Stimulated activated CD4-positive, alpha-beta T cell treated with anti-CD3 and anti-CD28 coated beads, Interleukin-1b, Interleukin-23, amount 100 ng/mL, for 48 hours (primary cell): ENCODE measurements at regions not wholly inside any gene's neighbourhood (a gene's known extent, or its start where the extent isn't known, plus 50 kb on each side); places are given as distances from the start of the nearest gene placed in this dataset.
"Not testable (repeated sequence)": the region's sequence is repeated elsewhere in the genome, so short reads cannot be mapped to it uniquely, and the experiment has no call there.

Experiments
- DNase-seq: peaks from one replicate; pipeline ENCODE4 v3.0.0-alpha.2; 2020

DNA sequence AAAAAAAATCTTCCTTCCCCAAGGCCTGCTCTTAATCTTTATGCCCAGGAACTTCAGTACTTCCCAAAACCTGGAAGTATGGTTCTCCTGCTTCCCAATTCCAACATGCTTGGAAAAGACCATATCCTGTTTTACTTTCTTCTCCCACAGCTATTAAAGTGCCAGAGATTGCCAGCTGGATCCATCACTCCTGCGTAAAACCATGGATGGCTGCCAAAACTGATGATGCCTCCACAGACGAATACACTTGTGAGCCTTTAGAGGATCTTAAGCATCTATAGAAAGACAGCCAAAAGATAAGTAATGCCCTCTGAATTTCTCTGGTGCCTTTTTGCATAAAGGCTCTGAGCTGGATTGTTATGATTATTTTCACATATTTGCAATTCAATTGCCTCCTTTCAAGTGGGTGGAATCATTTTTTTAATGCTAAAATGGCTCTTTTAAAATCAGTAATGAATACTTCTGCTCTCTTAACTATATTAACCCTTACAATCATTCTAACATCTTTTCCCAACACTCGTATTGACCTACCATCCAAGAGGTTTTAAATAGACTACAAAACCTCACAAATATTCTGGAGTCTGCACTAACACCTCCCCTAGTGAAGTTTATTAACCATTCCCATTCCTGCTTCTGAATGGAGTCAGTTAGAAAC is 1807.8 kb downstream of the BRINP3 start:
- DNase-seq, result no peak

DNA sequence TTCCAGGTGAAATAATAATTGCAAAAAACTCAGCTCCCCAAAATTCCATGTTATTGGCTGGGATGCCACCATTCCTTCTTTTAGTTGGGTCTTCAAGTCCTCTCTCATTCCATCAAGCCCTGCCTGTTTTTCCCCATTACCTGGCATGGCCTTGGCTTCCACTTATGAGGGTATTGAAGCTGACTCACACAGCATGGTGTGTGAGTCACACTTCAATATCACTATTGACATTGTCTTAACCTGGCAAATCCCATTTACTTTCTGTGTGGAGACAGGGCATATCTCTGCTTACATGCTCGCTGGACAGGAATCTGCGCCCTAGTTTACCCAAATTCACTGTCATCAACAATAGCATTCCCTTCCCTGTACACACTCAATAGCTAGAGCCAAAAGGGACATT is 1806.8 kb downstream of the BRINP3 start:
- no peak for DNase-seq

DNA sequence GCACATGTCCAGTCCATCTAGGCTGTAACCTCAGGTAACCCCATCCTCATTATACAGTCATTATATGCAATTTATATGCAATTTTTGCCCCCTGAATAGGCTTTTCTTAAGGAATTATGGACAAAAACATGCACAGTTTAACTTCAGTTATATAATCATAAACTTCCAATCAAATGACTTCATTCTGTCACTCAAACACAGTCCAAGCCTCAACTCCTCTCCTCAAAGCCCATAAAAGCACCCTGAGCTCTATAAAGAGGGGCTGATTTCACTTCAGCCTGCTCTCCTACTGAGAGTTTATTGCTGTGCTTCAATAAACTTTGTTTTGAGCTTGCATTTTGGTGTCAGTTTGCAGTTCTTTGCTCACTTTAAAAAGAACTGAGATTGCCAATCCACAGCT is 1805.5 kb downstream of the BRINP3 start:
- no peak for DNase-seq

DNA sequence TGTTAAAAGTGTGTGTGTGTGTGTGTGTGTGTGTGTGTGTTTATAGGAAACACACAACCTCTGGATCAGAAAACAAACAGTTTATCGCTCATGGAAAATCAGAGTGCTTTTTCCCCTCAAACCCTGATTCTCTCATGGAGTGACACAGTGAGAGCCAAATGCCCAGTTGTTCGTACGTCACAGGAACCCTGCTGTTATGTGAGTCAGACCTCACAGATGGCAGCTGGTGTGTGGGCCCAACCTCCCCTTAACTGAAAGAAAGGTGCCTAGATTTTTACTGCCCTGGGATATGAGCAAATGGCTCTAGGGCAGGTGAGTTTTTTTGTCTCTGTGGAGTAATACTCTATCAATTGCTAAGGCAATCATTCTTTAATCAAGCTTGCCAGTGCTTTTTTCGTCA is 1788.1 kb downstream of the BRINP3 start:
- no peak for DNase-seq

DNA sequence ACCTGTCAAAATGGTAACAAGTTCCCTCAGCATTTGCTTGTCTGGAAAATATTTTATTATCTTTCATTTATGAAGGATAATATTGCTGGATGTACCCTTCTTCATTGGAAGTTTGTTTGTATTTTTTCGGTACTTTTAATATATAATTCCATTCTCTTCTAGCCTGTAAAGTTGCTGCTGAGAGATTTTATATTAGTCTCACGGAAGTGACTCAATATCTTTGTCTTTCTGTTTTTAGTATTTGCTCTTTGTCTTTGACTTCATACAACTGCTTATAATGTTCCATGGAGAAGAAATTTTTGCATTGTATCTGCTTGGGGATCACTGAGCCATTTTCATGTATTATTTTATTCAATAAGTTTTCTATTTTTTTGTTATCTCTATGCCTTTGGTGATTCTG is 1777.5 kb downstream of the BRINP3 start:
- no peak for DNase-seq

DNA sequence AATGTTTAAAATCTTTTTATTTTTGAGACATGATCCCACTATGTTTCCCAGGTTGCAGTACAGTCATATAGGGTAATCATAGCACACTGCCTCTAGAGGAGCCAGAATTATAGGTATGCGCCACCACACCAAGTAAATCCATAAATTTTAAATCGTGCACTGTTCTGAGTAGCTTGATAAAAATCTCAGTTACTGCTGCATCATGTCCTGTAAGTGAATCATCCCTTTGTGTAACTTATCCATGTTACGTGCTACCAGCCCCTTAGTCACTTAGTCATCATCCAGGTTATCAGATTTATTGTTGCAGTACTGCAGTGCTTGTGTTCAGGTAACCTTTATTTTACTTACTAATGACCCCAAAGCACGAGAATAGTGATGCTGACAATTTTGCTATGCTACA is 1770.9 kb downstream of the BRINP3 start:
- DNase-seq, result no peak

DNA sequence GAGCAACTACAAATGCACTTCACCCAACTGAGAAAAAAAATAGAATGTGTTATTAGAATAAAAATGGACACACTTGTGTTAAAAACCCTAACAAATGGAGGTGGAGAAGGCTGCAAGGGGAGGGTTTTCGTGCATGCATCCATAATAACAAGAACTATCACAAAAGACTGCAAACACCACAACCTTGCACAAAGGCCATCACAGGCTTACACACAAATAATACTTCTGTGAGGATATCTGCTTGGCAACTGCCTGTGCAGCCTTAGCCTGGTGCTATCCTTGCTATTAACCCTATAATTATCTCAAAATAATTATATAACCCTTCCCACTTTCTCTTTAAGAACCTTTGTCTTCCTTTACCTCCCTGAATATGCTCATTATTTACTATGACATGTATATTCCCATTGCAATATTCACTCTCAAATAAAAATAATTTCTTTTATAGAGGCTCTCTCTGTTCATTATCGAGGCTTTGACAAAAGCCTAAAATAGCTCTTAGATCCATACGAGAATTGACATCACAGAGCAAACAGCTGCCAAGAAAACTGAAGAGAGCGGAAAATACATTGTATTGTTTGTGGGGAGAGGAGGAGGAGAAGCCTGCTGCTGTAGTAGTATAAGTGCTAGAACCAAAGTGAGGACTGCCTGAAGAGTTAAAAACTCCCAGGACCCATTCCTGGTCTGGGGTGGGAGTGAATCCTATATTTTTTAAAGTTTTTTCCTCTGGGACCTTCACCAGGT is 1768.7 kb downstream of the BRINP3 start:
- DNase-seq, result no peak

DNA sequence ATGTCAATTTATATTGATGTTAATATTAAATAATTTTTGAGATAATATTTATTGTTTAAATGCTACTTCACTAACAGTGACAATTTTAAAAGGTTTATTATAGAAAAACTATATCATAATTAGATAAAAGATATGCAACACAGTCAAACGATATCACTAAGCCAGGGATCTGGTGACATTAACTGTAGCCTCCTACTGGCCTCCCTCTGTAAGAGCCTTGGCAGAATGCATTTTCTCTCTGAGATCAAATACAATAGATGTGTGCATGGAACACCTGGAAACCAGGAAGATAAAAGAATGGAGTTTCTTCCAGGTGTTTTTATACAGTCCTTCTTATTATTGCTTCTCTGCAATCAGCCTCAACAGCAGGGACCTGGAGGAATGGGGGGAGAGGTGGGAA is 1762.1 kb downstream of the BRINP3 start:
- no peak for DNase-seq

DNA sequence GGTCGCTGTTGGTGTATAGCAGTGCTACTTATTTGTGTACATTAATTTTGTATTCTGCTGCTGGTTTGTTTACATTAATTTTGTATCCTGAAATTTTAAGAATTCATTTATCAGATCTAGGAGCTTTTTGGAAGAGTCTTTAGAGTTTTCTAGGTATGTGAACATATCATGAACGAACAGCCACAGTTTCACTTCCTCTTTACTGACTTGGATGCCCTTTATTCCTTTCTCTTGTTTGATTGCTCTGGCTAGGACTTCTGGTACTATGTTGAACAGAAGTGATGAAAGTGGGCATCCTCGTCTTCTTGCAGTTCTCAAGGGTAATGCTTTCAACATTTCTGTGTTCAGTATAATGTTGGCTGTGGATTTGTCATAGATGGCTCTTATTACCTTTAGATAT is 1757.9 kb downstream of the BRINP3 start:
- no peak for DNase-seq

DNA sequence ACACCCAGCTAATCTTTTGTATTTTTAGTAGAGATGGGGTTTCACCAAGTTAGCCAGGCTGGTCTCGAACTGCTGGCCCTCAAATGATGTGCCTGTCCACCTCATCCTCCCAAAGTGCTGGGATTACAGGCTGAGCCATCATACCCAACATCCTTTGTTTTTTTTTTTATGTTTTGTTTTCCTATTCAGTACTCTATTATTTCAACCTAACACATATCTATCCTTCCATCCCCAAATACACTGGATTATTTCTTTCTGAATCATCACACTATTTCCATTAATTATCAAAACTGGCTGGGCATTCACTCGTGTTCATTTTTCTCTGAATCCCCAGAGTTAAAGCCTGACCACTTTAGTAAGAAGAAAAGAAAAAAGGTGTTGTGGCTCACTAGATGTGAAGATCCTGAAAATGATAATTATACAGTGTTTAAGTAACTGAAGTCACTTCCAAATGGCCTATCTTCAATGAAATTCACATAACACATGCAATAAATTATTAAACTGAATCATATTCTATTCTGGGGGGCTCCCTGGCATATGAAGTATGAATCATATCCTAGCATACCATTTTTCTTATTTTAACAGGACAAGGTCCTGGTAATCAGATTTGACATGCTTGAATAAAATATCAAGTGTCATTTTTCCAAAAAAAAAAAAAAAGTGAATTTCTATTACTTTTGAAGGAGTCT is 1754.2 kb downstream of the BRINP3 start:
- no peak for DNase-seq

DNA sequence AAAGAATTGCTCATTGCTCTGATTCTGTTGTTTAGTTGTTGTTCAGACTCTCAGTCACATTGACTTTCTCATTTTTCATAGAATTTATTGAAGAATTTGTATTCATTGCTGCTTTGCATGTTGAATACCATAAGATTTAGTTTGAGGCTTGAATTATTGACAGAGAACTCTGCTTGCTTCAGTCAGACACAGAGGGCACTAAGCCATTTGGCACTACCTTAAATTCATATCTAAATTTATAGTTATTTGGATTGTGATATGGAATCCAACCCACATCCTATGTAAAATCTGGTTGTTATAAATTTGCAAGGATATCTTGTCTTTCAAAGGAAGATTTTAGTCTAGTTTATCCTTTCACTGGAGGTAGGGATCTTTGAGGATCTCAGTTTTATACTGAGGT is 1748.6 kb downstream of the BRINP3 start:
- no peak for DNase-seq

DNA sequence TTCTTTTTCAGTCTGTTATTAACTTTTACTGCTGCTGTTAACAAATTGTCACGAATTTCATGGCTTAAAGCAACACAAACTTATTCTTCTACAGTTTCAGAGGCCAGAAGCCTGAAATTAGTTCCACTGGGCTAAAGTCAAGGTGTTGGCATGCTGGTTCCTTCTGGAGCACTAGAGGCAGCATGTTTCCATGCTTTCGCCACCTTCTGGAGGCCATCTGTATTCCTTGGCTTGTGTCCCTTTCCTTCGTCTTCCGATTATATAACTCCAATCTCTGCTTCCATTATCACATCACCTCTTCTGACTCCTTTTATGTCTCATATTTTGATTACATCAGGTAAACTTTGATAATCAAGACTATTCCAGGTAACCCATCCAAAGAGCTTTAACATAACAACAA is 1742.1 kb downstream of the BRINP3 start:
- DNase-seq, result no peak

DNA sequence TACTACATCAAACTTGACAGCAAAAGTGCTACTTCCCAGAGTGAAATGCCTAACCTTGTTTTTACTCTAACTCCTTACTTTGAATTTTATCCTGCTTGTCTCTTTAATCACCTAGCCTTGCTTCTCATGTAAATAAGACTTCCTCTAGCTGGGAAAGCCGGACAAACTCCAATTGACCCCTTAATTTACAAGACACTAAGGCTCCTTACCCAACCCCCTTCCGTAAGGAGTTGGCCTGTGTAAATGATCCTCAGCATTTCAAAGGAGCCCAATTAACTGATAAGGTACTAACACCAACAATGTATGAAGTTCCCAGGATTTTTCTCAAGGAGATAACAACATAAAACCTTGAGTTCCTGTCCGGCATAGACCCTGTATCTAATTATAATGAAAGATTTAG is 1728.4 kb downstream of the BRINP3 start:
- DNase-seq, result not testable (repeated sequence)

DNA sequence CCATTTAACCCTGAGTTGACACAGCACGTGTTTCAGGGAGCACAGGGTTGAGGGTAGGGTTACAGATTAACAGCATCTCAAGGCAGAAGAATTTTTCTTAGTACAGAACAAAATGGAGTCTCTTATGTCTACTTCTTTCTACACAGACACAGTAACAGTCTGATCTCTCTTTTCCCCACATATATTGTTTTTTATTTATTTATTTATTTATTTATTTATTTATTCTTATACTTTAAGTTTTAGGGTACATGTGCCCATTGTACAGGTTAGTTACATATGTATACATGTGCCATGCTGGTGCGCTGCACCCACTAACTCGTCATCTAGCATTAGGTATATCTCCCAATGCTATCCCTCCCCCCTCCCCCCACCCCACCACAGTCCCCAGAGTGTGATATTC is 1725.6 kb downstream of the BRINP3 start:
- not testable (repeated sequence) for DNase-seq

DNA sequence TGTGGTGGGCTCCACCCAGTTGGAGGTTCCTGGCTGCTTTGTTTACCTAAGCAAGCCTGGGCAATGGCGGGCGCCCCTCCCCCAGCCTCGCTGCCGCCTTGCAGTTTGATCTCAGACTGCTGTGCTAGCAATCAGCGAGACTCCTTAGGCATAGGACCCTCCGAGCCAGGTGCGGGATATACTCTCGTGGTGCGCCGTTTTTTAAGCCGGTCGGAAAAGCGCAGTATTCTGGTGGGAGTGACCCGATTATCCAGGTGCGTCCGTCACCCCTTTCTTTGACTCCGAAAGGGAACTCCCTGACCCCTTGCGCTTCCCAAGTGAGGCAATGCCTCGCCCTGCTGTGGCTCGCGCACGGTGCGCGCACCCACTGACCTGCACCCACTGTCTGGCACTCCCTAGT is 1719.9 kb downstream of the BRINP3 start:
- DNase-seq, result not testable (repeated sequence)

DNA sequence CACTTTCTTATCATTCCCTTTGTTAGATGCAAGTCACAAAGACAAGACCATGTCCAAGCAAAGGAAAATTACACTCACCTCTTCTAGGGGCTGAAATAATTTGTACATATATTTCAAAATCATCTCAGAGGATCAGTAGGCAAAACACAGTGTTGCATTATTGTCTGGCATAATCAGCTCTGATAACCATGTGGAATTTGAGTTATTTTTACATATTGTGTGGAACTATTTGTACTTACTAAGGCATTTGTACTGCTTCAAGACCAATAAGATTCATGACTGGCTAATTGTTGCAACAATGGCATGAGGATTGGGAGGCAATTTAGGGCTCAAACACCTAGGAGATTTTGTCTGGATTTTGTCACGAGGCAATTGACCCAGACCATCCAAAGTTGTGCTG is 1716.4 kb downstream of the BRINP3 start:
- DNase-seq, result no peak

DNA sequence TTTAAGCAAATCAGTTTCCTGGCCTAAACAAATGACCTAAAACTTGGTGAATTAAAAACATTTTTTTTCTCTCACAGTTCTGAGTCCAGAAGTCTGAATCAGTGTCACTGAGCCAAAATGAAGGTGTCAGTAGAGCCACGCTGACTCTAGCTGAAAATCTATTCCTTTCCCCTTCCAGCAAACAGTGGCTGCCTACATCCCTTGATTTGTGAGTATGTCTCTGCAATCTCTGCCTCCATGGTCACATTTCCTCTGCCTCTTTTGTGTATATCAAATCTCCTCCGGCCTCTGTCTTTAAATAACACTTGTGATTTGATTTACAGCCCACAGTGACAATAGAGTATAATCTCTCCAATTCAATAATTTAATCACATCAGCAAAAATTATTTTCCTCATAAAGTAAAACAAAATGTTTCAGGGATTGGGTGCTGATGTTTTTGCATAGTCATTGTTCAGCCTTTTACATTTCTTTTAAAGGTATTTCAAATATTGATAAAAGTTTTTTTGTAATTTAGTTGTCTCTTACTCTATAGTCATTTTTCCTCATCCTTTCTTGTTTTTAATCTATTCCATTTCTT is 1715.4 kb downstream of the BRINP3 start:
- no peak for DNase-seq

DNA sequence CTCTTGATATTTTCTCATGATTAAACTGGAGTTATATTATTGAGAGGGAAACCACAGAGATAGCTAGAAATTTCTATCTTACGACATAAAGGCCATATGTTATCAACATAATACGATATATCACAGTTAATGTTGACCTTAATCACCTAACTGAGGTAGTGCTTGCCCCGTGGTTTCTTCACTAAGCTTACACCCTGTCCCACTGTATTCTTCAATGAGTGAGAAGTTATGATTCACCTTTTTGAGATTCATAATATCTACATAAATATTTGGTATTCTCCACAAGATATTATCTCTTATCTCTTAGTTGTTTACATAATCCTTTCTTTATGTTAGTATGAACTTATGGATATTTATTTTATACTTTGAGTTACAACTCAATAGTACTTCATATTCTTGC is 1714.1 kb downstream of the BRINP3 start:
- no peak for DNase-seq

DNA sequence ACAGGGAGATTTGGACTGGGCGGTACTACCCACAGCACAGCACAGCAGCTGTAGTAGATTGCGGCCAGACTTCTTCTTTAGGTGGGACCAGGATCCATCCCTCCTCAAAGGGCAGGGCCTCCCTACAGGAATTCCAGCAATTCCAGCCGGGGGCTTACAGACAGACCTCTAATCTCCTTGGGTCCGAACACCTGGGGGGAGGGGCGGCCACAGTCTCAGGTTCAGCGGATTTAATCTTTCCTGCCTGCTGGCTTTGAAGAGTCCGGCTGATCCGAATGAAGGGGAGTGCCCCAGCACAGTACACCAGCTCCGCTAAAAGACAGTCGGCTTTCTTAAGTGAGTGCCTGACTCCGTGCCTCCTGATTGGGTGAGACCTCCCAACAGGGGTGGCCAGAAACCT is 1708.5 kb downstream of the BRINP3 start:
- no peak for DNase-seq

DNA sequence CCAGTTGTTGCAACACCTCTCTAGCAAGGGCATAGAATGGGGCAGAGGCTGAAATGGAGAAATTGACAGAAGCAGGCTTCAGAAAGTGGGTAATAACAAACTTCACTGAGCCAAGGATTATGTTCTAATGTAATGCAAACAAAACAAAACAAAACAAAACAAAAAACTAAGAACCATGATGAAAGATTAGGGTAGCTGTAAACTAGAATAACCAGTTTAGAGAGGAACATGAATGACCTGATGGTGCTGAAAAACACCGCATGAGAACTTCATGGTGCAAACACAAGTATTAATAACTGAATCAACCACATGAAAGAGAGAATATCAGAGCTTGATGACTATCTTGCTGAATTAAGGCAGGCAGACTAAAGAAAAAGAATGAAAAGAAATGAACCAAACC is 1707.7 kb downstream of the BRINP3 start:
- DNase-seq, result no peak

DNA sequence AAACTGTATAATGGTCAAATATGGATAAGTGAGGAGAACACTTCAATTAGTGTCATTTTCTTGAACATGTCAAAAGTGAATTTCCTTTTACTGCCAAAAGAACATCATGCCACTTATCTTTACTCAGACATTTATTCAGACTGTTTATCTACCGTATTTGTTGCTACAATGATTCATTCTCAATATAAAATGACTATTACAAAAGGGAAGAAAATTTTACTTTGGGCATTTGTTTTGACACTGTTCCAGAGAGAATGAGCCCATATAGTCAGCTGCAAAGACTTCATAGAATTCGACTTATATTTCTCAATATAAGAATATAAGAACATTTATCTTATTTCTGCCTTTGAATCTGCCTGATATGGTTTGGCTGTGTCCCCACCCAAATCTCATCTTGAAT is 1699.1 kb downstream of the BRINP3 start:
- no peak for DNase-seq

DNA sequence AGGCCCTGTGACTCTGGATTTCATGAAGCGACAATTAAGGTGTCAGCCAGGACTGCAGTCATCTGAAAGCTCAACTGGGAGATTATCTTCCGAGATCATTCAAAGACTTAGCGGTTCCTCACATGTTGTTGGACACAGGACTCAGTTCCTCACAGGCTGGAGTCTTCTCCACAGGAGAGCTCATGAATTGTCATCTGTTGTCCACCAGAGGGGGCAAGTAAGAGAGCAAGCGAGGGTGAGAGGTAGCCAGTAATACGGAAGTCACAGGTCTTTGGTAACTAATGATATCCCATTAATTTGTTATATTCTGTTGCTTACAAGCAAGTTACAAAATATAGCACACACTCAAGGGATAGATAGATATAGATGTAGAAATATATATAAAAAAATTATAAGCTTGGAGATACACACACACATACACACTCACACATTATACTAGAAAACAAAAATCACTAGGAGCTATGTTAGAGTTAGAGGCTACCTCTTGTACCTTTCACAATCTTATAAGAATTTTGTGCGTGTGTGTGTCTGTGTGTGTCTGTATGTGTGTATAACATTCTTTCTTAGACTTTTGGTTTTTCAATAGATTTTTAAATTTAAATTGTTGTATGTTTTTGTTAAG is 1695.3 kb downstream of the BRINP3 start:
- DNase-seq, result no peak

DNA sequence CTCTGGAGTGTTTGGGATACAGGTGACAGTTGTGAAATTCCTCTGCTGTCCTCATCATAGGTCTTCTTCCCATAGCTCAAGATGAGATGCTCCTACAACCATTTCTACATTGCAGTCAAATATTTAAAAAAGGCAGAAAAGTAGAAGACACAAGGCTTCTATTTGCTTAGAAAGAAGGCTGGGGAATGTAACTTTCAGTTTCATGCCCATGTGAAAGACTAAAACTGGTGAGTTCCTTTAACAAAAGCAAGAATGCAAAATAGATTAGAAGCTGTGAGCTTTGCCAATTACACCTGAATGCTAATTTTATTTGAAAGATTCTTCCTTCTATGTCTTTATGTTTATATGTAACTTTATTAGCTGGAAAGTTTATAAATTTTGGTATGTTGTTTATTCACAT is 1682.7 kb downstream of the BRINP3 start:
- DNase-seq, result no peak

DNA sequence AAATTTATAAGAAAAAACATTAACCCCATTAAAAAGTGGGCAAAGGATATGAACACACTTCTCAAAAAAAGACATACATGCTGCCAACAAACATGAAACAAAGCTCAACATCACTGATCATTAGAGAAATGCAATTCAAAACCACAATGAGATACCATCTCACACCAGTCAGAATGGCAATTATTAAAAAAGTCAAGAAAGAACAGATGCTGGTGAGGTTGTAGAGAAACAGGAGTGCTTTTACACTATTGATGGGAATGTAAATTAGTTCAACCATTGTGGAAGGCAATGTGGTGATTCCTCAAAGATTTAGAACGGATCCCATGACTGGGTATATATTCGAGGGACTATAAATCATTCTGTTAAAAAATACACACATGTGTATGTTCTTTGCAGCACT is 1665.5 kb downstream of the BRINP3 start:
- not testable (repeated sequence) for DNase-seq
